PC-9 (cell line): ENCODE measurements at regions not wholly inside any gene's neighbourhood (a gene's known extent, or its start where the extent isn't known, plus 50 kb on each side); places are given as distances from the start of the nearest gene placed in this dataset.

Experiments used
- BruUV-seq: library from RNA; stranded (reverse); fragments of 400-500 nt; replicated peaks from 2 replicates; lab custom pipeline; 2021; lab: Mats Ljungman, UMichigan
- CTCF ChIA-PET: fragments of 300-600 bp; sonication (Branson Sonifier 250); formaldehyde crosslinking; loops from one replicate; lab custom pipeline; 2022; ENCODE audit warnings: antibody characterized with exemption; lab: Charles Lee
- POLR2A ChIA-PET: fragments of 300-600 bp; sonication (Branson Sonifier 250); formaldehyde crosslinking; loops from one replicate; lab custom pipeline; 2022; ENCODE audit warnings: antibody characterized with exemption; ENCODE audit not compliant: unreplicated experiment; lab: Charles Lee
- DNase-seq, 2 experiments: peaks; one replicate each; pipeline versions ENCODE4 v3.0.0 to v3.0.0-alpha.2; 2015 to 2022; ENCODE audit warnings: mixed read lengths in 1 of 2
- H2AFZ ChIP-seq: fragments of 200-600 bp; sonication (generic); 2 replicates; pipeline ENCODE4 v1.8.1; 2017; ENCODE audit warnings: antibody characterized with exemption
- H3F3A ChIP-seq: fragments of 200-600 bp; sonication (generic); 2 replicates; pipeline ENCODE4 v1.8.1; 2017; ENCODE audit warnings: antibody characterized with exemption, mild to moderate bottlenecking, low read depth; ENCODE audit not compliant: insufficient read depth
- H3K27ac ChIP-seq: fragments of 200-600 bp; sonication (generic); 2 replicates; pipeline ENCODE4 v1.6.1; 2016; ENCODE audit warnings: mixed run types
- H3K27me3 ChIP-seq: fragments of 200-600 bp; sonication (generic); 2 replicates; pipeline ENCODE4 v1.6.1; 2016; ENCODE audit warnings: low read depth, mixed run types; ENCODE audit not compliant: insufficient read depth
- H3K36me3 ChIP-seq: fragments of 200-600 bp; sonication (generic); 2 replicates; pipeline ENCODE4 v1.6.1; 2016; ENCODE audit warnings: low read depth, mixed run types
- H3K4me1 ChIP-seq: fragments of 200-600 bp; sonication (generic); replicated peaks from 2 replicates; pipeline ENCODE4 v1.6.1; 2016; ENCODE audit warnings: mixed run types; ENCODE audit not compliant: insufficient read depth
- H3K4me2 ChIP-seq: fragments of 200-600 bp; sonication (generic); 2 replicates; pipeline ENCODE4 v1.6.1; 2017; ENCODE audit warnings: mixed run types
- H3K4me3 ChIP-seq: fragments of 200-600 bp; sonication (generic); 2 replicates; pipeline ENCODE4 v1.6.1; 2016; ENCODE audit warnings: mixed run types
- H3K79me2 ChIP-seq: fragments of 200-600 bp; sonication (generic); 2 replicates; pipeline ENCODE4 v1.6.1; 2017; ENCODE audit warnings: low read depth, mixed run types
- H3K9me2 ChIP-seq: fragments of 200-600 bp; sonication (generic); 2 replicates; pipeline ENCODE4 v1.8.1; 2017; ENCODE audit warnings: mild to moderate bottlenecking; ENCODE audit not compliant: insufficient read depth
- H3K9me3 ChIP-seq: fragments of 200-600 bp; sonication (generic); 2 replicates; pipeline ENCODE4 v1.8.1; 2016; ENCODE audit warnings: low read depth; ENCODE audit not compliant: insufficient read depth
- H4K20me1 ChIP-seq: fragments of 200-600 bp; sonication (generic); 2 replicates; pipeline ENCODE4 v1.8.1; 2017; ENCODE audit not compliant: insufficient read depth
- EZH2 ChIP-seq: fragments of 200-600 bp; sonication (generic); IDR thresholded peaks from 2 replicates; pipeline ENCODE4 v1.8.0; 2017; ENCODE audit warnings: antibody characterized with exemption, low read depth
- intact Hi-C: fragments of 100-400 bp; cut with micrococcal nuclease; formaldehyde crosslinking; loops from one replicate; pipeline ENCODE4 v1.10.0; 2022; ENCODE audit not compliant: unreplicated experiment
- TF ChIP-seq, protein P1 (sequence below): fragments of 200-600 bp; sonication (generic); conservative IDR thresholded peaks from 2 replicates; pipeline ENCODE4 v1.6.1; 2017; ENCODE audit warnings: mixed run types, antibody characterized with exemption, mild to moderate bottlenecking, moderate library complexity

DNA sequence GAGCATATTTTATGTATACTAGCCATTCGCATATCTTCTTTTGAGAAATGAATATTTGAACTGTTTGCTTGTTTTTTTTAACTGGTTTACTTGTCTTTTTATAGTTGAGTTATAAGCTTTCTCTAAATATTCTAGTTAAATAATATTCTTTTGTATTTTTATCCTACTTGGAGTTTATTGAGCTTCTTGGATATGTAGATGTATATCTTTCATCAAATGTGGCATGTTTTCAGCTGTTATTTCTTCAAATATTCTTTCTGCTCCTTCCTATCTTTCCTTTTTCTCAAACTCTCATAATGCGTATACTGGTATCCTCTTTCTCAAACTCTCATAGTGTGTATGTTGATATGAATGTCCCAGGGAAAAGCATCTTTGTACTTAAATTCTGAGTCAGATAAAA lies 100.3 kb upstream of the NCKAP5 start:
- no peaks in the 10 kb centered on the region for H3K79me2 ChIP-seq
- peaks cover 5% of the 10 kb centered on the region; the same call in 1 of the 2 replicates for H3K27me3 ChIP-seq
- H3K4me2 ChIP-seq = no peak overlapping the region
- no peak overlapping the region for H3K27ac ChIP-seq
- intact Hi-C loops = no loop called here
- ChIA-PET POLR2A (no interaction called here), CTCF (no interaction called here)
- BruUV-seq = no TSS peak
- no peak for TF ChIP-seq EZH2
- TF ChIP-seq, protein P1, sequence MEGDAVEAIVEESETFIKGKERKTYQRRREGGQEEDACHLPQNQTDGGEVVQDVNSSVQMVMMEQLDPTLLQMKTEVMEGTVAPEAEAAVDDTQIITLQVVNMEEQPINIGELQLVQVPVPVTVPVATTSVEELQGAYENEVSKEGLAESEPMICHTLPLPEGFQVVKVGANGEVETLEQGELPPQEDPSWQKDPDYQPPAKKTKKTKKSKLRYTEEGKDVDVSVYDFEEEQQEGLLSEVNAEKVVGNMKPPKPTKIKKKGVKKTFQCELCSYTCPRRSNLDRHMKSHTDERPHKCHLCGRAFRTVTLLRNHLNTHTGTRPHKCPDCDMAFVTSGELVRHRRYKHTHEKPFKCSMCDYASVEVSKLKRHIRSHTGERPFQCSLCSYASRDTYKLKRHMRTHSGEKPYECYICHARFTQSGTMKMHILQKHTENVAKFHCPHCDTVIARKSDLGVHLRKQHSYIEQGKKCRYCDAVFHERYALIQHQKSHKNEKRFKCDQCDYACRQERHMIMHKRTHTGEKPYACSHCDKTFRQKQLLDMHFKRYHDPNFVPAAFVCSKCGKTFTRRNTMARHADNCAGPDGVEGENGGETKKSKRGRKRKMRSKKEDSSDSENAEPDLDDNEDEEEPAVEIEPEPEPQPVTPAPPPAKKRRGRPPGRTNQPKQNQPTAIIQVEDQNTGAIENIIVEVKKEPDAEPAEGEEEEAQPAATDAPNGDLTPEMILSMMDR = no peak
- H3F3A ChIP-seq = no peaks in the 10 kb centered on the region
- H3K36me3 ChIP-seq = no peaks in the 10 kb centered on the region
- no peaks in the 10 kb centered on the region for H3K9me2 ChIP-seq
- no peaks in the 10 kb centered on the region for H4K20me1 ChIP-seq
- no peaks in the 10 kb centered on the region for H3K4me1 ChIP-seq
- no peak overlapping the region for H3K4me3 ChIP-seq
- no peak for DNase-seq
- peaks cover 5% of the 10 kb centered on the region; the same call in 1 of the 2 replicates for H3K9me3 ChIP-seq
- no peak overlapping the region for H2AFZ ChIP-seq

- Histone ChIP-seq H3K27ac (no peak overlapping the region), H3K4me2 (no peak overlapping the region), H3K79me2 (no peaks in the 10 kb centered on the region), H3K9me2 (no peaks in the 10 kb centered on the region), H2AFZ (no peak overlapping the region), H3F3A (no peaks in the 10 kb centered on the region), H3K4me3 (no peak overlapping the region), H4K20me1 (no peaks in the 10 kb centered on the region), H3K9me3 (peaks cover 5% of the 10 kb centered on the region; the same call in 1 of the 2 replicates), H3K36me3 (no peaks in the 10 kb centered on the region), H3K27me3 (0 out of 2 replicates have a peak, but pooled peaks cover 5% of the 10 kb centered on the region), H3K4me1 (0 out of 2 replicates have a peak, but pooled peaks cover 9% of the 10 kb centered on the region)
- DNase-seq = no peak
- ChIA-PET POLR2A (no interaction called here), CTCF (no interaction called here)
- intact Hi-C loops = no loop called here
- no TSS peak for BruUV-seq
- TF ChIP-seq, protein P1 = no peak
- TF ChIP-seq EZH2 = no peak
Observed at GRCh38 chr2:133673305-133673905, 105.1 kb upstream of the NCKAP5 start.

DNA sequence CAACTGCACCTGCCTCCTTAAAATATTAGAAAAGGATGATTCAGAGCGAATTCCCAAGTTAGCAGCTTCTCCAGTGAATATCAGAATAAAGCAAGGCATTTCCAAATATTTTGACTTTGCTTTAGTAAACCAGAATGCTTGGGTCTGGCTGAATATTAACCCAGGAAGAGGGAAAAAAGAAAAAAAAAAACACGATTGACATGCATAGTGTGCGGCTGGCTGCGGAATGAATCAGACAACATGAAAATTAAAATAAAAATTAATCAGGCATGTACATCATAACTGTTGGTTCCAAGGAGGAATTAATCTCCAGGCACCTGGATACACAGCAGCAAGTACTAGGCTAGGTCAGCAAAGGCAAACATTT lies 105.8 kb upstream of the NCKAP5 start:
- 0 out of 2 replicates have a peak, but pooled peaks cover 5% of the 10 kb centered on the region for H3K27me3 ChIP-seq
- H2AFZ ChIP-seq = no peak overlapping the region
- intact Hi-C loops = no loop called here
- DNase-seq = no peak
- H3K4me2 ChIP-seq = no peak overlapping the region; the same call in 1 of the 2 replicates
- no TSS peak for BruUV-seq
- ChIA-PET CTCF (no interaction called here), POLR2A (no interaction called here)
- H3K4me3 ChIP-seq = no peak overlapping the region
- H3K9me2 ChIP-seq = no peaks in the 10 kb centered on the region
- no peak overlapping the region for H3K27ac ChIP-seq
- TF ChIP-seq, protein P1 = no peak
- no peak for TF ChIP-seq EZH2
- peaks cover 1% of the 10 kb centered on the region; the same call in 1 of the 2 replicates for H3K9me3 ChIP-seq
- H3F3A ChIP-seq = no peaks in the 10 kb centered on the region
- no peaks in the 10 kb centered on the region for H4K20me1 ChIP-seq
- H3K79me2 ChIP-seq = no peaks in the 10 kb centered on the region
- no peaks in the 10 kb centered on the region for H3K36me3 ChIP-seq
- 0 out of 2 replicates have a peak, but pooled peaks cover 9% of the 10 kb centered on the region for H3K4me1 ChIP-seq
